ENCODE measurements at regions not wholly inside any gene's neighbourhood (a gene's known extent, or its start where the extent isn't known, plus 50 kb on each side); places are given as distances from the start of the nearest gene placed in this dataset.

DNA sequence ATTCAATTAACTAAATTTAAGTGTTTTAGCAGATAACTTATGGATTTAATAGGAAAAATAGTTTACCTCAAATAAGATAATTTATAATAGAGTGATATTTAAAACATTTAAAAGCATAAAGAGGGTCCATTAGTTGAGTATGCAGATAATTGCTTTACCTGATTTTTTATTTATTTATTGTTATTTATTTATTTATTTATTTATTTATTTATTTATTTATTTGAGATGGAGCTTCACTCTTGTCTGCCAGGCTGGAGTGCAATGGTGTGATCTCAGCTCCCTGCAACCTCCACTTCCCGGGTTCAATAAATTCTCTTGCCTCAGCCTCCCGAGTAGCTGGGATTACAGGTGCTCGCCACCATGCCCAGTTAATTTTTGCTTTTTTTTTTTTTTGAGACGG, 982.9 kb downstream of the TFAP2A start:
- TF ChIP-seq EZH2 (IDR thresholded peaks at IDR 0.05) (no peak), ZFX (IDR thresholded peaks at IDR 0.05) (no peak)

GRCh38 chr6:9428421-9429172, 986.3 kb downstream of the TFAP2A start:
- H3K9ac ChIP-seq (ENCODE audit: low read length) = no peak overlapping the region
- BruUV-seq (replicated peaks) = no TSS peak
- H3K79me2 ChIP-seq (ENCODE audit: insufficient read depth, low read length) = no peaks in the 10 kb centered on the region
- POLR2A ChIA-PET = no interaction called here
- H3K36me3 ChIP-seq (ENCODE audit: control insufficient read depth in 1 of 2, insufficient read depth in 2 of 2, low read length in 2 of 2) = no peaks in the 10 kb centered on the region
- H3K4me1 ChIP-seq (ENCODE audit: control insufficient read depth in 1 of 2, insufficient read depth in 2 of 2, low read length in 2 of 2) = no peaks in the 10 kb centered on the region
- RAD21 ChIA-PET (ENCODE audit: low non-redundant PET in 1 of 2, low total read pairs in 2 of 2, uncharacterized antibody in 2 of 2, unreplicated experiment in 2 of 2) = no interaction called here
- H4K20me1 ChIP-seq (ENCODE audit: insufficient read depth) = no peaks in the 10 kb centered on the region
- no peak overlapping the region for H3K4me2 ChIP-seq (ENCODE audit: low read length)
- intact Hi-C loops (cut with micrococcal nuclease) = no loop called here
- no peaks in the 10 kb centered on the region for H3K27me3 ChIP-seq (ENCODE audit: insufficient read depth, low read length)
- no peaks in the 10 kb centered on the region for H3K9me3 ChIP-seq (ENCODE audit: control insufficient read depth in 1 of 2, insufficient read depth in 1 of 2, low read depth in 1 of 2, low read length in 2 of 2)
- CTCF ChIA-PET = no interaction called here
- H2AFZ ChIP-seq (ENCODE audit: low read depth, low read length, poor library complexity, severe bottlenecking) = no peak overlapping the region
- ATAC-seq (no peak), DNase-seq (ENCODE audit: low read depth, low spot score) (no peak)
- H3K4me3 ChIP-seq (replicated peaks in 1 of 2; ENCODE audit: low read depth in 1 of 2, low read length in 2 of 2) = no peak overlapping the region
- no peaks in the 10 kb centered on the region for H3K9me2 ChIP-seq (ENCODE audit: insufficient read depth)
- no peak overlapping the region for H3K27ac ChIP-seq (ENCODE audit: low read depth, low read length)
- TF ChIP-seq SIN3A (IDR thresholded peaks at IDR 0.05; ENCODE audit: low read depth) (no peak), ELF1 (IDR thresholded peaks at IDR 0.05; ENCODE audit: borderline replicate concordance, low read depth) (no peak), MAX (IDR thresholded peaks at IDR 0.05) (no peak), EZH2phosphoT487 (IDR thresholded peaks at IDR 0.05; ENCODE audit: borderline replicate concordance) (no peak), ZBTB33 (IDR thresholded peaks at IDR 0.05; ENCODE audit: extremely low read depth, insufficient replicate concordance, low read length) (no peak), CBX3 (IDR thresholded peaks at IDR 0.05; ENCODE audit: low read depth) (no peak), SP1 (IDR thresholded peaks at IDR 0.05; ENCODE audit: low read depth) (no peak), CEBPB (IDR thresholded peaks at IDR 0.05; ENCODE audit: low read depth) (no peak), RAD21 (IDR thresholded peaks at IDR 0.05; ENCODE audit: low read depth) (no peak), POLR2AphosphoS5 (IDR thresholded peaks at IDR 0.05; ENCODE audit: low read depth, low read length) (no peak)
- TF ChIP-seq, protein P1, sequence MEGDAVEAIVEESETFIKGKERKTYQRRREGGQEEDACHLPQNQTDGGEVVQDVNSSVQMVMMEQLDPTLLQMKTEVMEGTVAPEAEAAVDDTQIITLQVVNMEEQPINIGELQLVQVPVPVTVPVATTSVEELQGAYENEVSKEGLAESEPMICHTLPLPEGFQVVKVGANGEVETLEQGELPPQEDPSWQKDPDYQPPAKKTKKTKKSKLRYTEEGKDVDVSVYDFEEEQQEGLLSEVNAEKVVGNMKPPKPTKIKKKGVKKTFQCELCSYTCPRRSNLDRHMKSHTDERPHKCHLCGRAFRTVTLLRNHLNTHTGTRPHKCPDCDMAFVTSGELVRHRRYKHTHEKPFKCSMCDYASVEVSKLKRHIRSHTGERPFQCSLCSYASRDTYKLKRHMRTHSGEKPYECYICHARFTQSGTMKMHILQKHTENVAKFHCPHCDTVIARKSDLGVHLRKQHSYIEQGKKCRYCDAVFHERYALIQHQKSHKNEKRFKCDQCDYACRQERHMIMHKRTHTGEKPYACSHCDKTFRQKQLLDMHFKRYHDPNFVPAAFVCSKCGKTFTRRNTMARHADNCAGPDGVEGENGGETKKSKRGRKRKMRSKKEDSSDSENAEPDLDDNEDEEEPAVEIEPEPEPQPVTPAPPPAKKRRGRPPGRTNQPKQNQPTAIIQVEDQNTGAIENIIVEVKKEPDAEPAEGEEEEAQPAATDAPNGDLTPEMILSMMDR (IDR thresholded peaks at IDR 0.05 in 2 of 3, conservative IDR thresholded peaks at IDR 0.05 in 1 of 3; ENCODE audit: borderline replicate concordance in 1 of 3, insufficient read depth in 1 of 3, low read depth in 2 of 3, low read length in 2 of 3) = no peak

More for the DNA sequence above, 982.9 kb downstream of the TFAP2A start:
- ATAC-seq (no peak), DNase-seq (ENCODE audit: low read depth, low spot score) (no peak)
- ChIA-PET POLR2A (no interaction called here), CTCF (no interaction called here), RAD21 (ENCODE audit: low non-redundant PET in 1 of 2, low total read pairs in 2 of 2, uncharacterized antibody in 2 of 2, unreplicated experiment in 2 of 2) (no interaction called here)
- Histone ChIP-seq H3K27ac (ENCODE audit: low read depth, low read length) (no peak overlapping the region), H3K9ac (ENCODE audit: low read length) (no peak overlapping the region), H3K79me2 (ENCODE audit: insufficient read depth, low read length) (no peaks in the 10 kb centered on the region), H3K4me2 (ENCODE audit: low read length) (no peak overlapping the region), H3K27me3 (ENCODE audit: insufficient read depth, low read length) (no peaks in the 10 kb centered on the region), H3K4me1 (ENCODE audit: control insufficient read depth in 1 of 2, insufficient read depth in 2 of 2, low read length in 2 of 2) (no peaks in the 10 kb centered on the region), H3K9me2 (ENCODE audit: insufficient read depth) (no peaks in the 10 kb centered on the region), H3K4me3 (replicated peaks in 1 of 2; ENCODE audit: low read depth in 1 of 2, low read length in 2 of 2) (no peak overlapping the region), H2AFZ (ENCODE audit: low read depth, low read length, poor library complexity, severe bottlenecking) (no peak overlapping the region), H3K9me3 (ENCODE audit: control insufficient read depth in 1 of 2, insufficient read depth in 1 of 2, low read depth in 1 of 2, low read length in 2 of 2) (no peaks in the 10 kb centered on the region), H4K20me1 (ENCODE audit: insufficient read depth) (no peaks in the 10 kb centered on the region), H3K36me3 (ENCODE audit: control insufficient read depth in 1 of 2, insufficient read depth in 2 of 2, low read length in 2 of 2) (no peaks in the 10 kb centered on the region)
- no TSS peak for BruUV-seq (replicated peaks)
- intact Hi-C loops (cut with micrococcal nuclease) = no loop called here
